K562 (cell line): ENCODE measurements at regions not wholly inside any gene's neighbourhood (a gene's known extent, or its start where the extent isn't known, plus 50 kb on each side); places are given as distances from the start of the nearest gene placed in this dataset.

ENCODE experiments used
- ARID1B ChIP-seq: fragments of 450-650 bp; IDR thresholded peaks from 2 replicates; pipeline ENCODE4 v1.6.1; 2016; ENCODE audit warnings: antibody characterized with exemption, mild to moderate bottlenecking, inconsistent platforms
- CHAMP1 ChIP-seq: fragments of 450-650 bp; IDR thresholded peaks from 2 replicates; pipeline ENCODE4 v1.6.1; 2016; ENCODE audit warnings: mild to moderate bottlenecking
- GTF2F1 ChIP-seq: IDR thresholded peaks from 2 replicates; pipeline ENCODE4 v1.6.1; 2011; ENCODE audit warnings: low read depth, low read length, improper control_type of control experiment
- MCM7 ChIP-seq, 2 experiments: fragments of 450-650 bp; IDR thresholded peaks; 2 replicates each; pipeline ENCODE4 v1.6.1; 2016 to 2018
- ZNF318 ChIP-seq, 2 experiments: fragments of 450-650 bp; IDR thresholded peaks; 2 replicates each; pipeline ENCODE4 v1.6.1; 2016; ENCODE audit warnings: mild to moderate bottlenecking in 2 of 2, borderline replicate concordance in 1 of 2, low read depth in 1 of 2, moderate library complexity in 1 of 2
- TF ChIP-seq, protein P1 (sequence below), 3 experiments: fragments of 200-800 bp in 1 of 3; sonication (Bioruptor generic) in 1 of 3; sonication (generic) in 1 of 3; formaldehyde crosslinking in 1 of 3; IDR thresholded peaks; 2 replicates each; pipeline versions ENCODE4 v1.6.1 to v1.8.0; 2016 to 2022; ENCODE audit warnings: mild to moderate bottlenecking in 2 of 3, missing compliant biosample characterization in 2 of 3, missing genetic modification characterization in 2 of 3, missing genetic modification reagents in 1 of 3

DNA sequence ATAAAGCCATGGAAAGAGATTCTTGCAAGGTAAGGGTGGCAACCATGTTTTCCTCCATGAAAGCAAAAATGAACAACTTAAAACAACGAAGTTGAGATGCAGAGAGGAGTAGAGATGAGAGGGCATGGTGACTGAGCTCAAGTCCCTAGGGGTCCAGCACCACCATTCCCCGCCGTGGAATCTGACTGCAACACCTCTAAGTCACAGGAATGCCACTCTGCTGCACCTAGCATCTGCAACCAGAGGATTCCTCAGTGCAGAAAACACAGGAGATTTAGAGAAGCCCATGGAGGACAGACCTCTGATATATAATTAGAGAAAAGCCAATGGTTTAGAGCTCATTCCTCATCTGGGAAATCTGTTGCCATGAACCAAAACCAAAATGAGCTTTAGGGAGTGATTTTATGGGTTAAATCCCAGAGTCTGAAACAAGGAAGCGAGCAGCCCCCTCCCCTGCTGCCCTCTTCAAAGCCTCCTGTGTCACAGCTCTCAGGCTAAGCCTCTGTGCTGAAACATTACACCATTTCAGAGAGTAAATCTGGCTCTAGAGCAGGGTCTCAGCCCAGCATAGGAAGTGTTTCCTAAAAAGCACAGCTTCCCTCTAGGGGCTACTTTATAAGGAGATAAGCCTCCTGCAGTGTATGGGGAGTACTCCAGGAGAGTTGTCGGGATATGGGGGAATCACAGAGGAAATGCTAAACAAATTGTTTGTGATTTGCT is 1043.6 kb downstream of the UQCRFS1 start (continued):
- no peak for TF ChIP-seq CHAMP1
- TF ChIP-seq ARID1B = no peak
- no peak for TF ChIP-seq ZNF318 (IDR thresholded peaks at IDR 0.05; ENCODE audit: borderline replicate concordance in 1 of 2, low read depth in 1 of 2)
- TF ChIP-seq GTF2F1 = no peak
- no peak for TF ChIP-seq MCM7 (IDR thresholded peaks at IDR 0.05)
- TF ChIP-seq, protein P1, sequence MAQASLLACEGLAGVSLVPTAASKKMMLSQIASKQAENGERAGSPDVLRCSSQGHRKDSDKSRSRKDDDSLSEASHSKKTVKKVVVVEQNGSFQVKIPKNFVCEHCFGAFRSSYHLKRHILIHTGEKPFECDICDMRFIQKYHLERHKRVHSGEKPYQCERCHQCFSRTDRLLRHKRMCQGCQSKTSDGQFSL (CRISPR knock-in tag; IDR thresholded peaks at IDR 0.05) = no peak
- TF ChIP-seq, protein P1 (tag; IDR thresholded peaks at IDR 0.05) = no peak
